PC-3 (cell line): ENCODE measurements at regions not wholly inside any gene's neighbourhood (a gene's known extent, or its start where the extent isn't known, plus 50 kb on each side); places are given as distances from the start of the nearest gene placed in this dataset.

Experiments
- EZH2 ChIP-seq: fragments of 300-600 bp; sonication (generic); IDR thresholded peaks from one replicate; pipeline ENCODE4 v1.6.1; 2017; ENCODE audit warnings: antibody characterized with exemption, mild to moderate bottlenecking, low read length; ENCODE audit not compliant: unreplicated experiment
- EZH2phosphoT487 ChIP-seq: fragments of 300-600 bp; sonication (generic); IDR thresholded peaks from 2 replicates; pipeline ENCODE4 v1.6.1; 2018; ENCODE audit warnings: mild to moderate bottlenecking, antibody characterized with exemption, low read length, borderline replicate concordance
- TF ChIP-seq, protein P1 (sequence below): fragments of 300-600 bp; sonication (generic); conservative IDR thresholded peaks from 2 replicates; pipeline ENCODE4 v1.5.1; 2017; ENCODE audit warnings: antibody characterized with exemption, low read depth, mild to moderate bottlenecking, low read length

DNA sequence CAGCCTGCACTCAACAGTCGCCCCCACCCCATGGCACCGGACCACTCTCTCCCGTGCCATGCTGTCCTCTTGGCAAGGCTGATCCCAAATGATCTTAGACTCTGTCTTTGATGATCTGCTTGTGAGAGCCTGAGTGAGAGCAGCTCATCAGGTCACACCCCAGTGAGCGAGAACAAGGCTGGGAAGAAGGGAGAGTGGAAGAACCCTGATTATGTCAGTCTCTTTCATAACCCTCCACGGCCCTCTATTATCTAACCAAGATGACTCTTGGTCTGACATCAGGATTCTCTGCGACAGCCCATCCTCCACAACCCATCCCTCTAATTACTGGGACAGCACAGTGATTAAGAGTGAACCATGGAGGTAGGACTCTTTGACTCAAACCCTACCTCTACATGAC lies 53.1 kb upstream of the C7orf33 start:
- TF ChIP-seq EZH2phosphoT487 (no peak), EZH2 (no peak)
- TF ChIP-seq, protein P1, sequence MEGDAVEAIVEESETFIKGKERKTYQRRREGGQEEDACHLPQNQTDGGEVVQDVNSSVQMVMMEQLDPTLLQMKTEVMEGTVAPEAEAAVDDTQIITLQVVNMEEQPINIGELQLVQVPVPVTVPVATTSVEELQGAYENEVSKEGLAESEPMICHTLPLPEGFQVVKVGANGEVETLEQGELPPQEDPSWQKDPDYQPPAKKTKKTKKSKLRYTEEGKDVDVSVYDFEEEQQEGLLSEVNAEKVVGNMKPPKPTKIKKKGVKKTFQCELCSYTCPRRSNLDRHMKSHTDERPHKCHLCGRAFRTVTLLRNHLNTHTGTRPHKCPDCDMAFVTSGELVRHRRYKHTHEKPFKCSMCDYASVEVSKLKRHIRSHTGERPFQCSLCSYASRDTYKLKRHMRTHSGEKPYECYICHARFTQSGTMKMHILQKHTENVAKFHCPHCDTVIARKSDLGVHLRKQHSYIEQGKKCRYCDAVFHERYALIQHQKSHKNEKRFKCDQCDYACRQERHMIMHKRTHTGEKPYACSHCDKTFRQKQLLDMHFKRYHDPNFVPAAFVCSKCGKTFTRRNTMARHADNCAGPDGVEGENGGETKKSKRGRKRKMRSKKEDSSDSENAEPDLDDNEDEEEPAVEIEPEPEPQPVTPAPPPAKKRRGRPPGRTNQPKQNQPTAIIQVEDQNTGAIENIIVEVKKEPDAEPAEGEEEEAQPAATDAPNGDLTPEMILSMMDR: no peak
